ENCODE measurements at regions not wholly inside any gene's neighbourhood (a gene's known extent, or its start where the extent isn't known, plus 50 kb on each side); places are given as distances from the start of the nearest gene placed in this dataset.

DNA sequence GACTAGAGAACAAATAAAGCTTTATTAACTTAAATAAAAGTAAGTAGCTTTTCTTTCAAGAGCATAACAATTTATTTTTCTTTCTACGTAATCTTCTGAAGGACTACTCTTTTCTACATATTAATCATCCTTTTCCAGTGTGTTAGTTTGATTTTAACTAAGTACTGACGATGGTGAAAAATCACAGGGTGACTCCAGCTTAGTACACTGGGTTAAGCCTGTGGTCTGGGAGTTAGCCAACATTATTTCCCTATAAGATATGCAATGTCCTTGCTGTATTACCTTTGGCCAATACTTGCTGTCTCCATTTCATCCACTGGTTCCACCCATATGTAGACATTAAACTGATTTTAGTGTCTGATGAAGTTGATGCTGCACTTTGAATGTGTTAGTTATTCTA is 508.6 kb upstream of the SUCLG2 start:
- H3K4me3 ChIP-seq (ENCODE audit: low read depth, low read length): no peak overlapping the region
- TF ChIP-seq, protein P1, sequence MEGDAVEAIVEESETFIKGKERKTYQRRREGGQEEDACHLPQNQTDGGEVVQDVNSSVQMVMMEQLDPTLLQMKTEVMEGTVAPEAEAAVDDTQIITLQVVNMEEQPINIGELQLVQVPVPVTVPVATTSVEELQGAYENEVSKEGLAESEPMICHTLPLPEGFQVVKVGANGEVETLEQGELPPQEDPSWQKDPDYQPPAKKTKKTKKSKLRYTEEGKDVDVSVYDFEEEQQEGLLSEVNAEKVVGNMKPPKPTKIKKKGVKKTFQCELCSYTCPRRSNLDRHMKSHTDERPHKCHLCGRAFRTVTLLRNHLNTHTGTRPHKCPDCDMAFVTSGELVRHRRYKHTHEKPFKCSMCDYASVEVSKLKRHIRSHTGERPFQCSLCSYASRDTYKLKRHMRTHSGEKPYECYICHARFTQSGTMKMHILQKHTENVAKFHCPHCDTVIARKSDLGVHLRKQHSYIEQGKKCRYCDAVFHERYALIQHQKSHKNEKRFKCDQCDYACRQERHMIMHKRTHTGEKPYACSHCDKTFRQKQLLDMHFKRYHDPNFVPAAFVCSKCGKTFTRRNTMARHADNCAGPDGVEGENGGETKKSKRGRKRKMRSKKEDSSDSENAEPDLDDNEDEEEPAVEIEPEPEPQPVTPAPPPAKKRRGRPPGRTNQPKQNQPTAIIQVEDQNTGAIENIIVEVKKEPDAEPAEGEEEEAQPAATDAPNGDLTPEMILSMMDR (conservative IDR thresholded peaks at IDR 0.05; ENCODE audit: low read depth, low read length): no peak

DNA sequence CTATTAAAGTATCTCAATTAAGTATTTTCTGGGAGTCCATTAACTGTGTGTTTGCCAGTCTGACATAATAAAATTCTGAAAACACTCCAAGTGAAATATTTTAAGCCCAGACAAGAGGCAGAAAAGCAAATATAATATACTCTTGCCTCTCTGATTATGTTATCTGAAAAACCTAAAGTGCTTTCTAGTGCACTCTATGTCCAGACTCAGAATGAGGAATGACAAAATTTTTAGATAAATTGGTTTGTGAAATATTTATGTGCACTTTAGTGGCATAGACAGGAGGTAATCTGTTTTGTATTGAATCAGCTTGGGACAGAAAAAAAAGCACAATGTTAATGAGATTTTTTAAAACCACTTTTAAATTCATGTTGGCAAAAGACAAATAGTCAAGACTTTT is 508.2 kb upstream of the SUCLG2 start:
- H3K4me3 ChIP-seq (ENCODE audit: low read depth, low read length): no peak overlapping the region
- DNase-seq (ENCODE audit: low read depth): no peak
- TF ChIP-seq, protein P1 (conservative IDR thresholded peaks at IDR 0.05; ENCODE audit: low read depth, low read length): no peak

More for the DNA sequence above, 508.6 kb upstream of the SUCLG2 start:
- no peak for DNase-seq (ENCODE audit: low read depth)

DNA sequence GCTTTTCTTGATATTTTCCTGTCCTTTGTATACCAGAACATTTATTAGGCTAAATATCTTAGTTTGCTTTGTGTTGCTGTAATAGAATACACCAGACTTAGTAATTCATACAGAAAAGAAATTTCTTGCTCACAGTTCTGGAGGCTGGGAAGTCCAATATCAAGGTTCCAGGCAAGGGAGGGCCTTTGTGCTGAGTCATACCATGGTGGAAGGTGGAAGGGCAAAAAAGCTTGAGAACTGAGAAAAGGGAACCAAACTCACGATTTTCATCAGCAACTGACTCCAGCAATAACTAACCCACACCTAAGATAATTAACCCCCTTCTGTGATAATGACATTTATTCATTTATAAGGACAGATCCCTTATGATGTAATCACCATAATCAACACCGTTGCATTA is 496.9 kb upstream of the SUCLG2 start:
- no peak for DNase-seq (ENCODE audit: low read depth)
- TF ChIP-seq, protein P1 (conservative IDR thresholded peaks at IDR 0.05; ENCODE audit: low read depth, low read length): no peak
- no peak overlapping the region for H3K4me3 ChIP-seq (ENCODE audit: low read depth, low read length)

DNA sequence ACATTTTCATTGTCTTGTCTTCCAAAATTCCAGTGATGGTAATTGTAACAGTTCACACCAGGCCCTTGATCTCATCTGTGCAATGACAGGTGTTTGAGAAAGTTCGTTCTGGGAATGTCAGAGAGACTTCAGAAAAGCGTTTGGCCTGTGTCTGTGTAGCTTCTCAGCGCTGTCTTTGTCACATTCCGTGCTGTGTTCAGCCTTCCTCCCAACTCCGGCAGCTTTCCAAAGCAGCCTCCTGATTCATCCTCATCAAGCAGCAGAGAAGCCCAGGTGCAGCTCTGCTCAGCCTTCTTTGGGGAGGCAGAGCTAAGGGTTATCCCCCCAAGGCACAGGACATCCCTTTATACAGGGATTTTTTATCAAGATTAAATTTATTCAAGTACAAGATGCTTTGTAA is 494.0 kb upstream of the SUCLG2 start:
- no peak overlapping the region for H3K4me3 ChIP-seq (ENCODE audit: low read depth, low read length)
- no peak for DNase-seq (ENCODE audit: low read depth)
- TF ChIP-seq, protein P1 (conservative IDR thresholded peaks at IDR 0.05; ENCODE audit: low read depth, low read length): no peak

- no peak for DNase-seq (ENCODE audit: low read depth)
- no peak overlapping the region for H3K4me3 ChIP-seq (ENCODE audit: low read depth, low read length)
- TF ChIP-seq, protein P1 (conservative IDR thresholded peaks at IDR 0.05; ENCODE audit: low read depth, low read length): no peak
These were observed 488.0 kb upstream of the SUCLG2 start for GRCh38 chr3:68142441-68142840.

GRCh38 chr3:68139897-68140296 is 485.5 kb upstream of the SUCLG2 start:
- DNase-seq (ENCODE audit: low read depth): no peak
- H3K4me3 ChIP-seq (ENCODE audit: low read depth, low read length): no peak overlapping the region
- TF ChIP-seq, protein P1 (conservative IDR thresholded peaks at IDR 0.05; ENCODE audit: low read depth, low read length): no peak

GRCh38 chr3:68136411-68136810 is 482.0 kb upstream of the SUCLG2 start:
- TF ChIP-seq, protein P1 (conservative IDR thresholded peaks at IDR 0.05; ENCODE audit: low read depth, low read length): no peak
- no peak overlapping the region for H3K4me3 ChIP-seq (ENCODE audit: low read depth, low read length)
- no peak for DNase-seq (ENCODE audit: low read depth)

Data from choroid plexus epithelial cell (primary cell).